NCI-H2107 (cell line): ENCODE measurements at regions not wholly inside any gene's neighbourhood (a gene's known extent, or its start where the extent isn't known, plus 50 kb on each side); places are given as distances from the start of the nearest gene placed in this dataset.

ENCODE experiments used
- DNase-seq: peaks from one replicate; lab custom pipeline; 2025; lab: John Stamatoyannopoulos, UW

DNA sequence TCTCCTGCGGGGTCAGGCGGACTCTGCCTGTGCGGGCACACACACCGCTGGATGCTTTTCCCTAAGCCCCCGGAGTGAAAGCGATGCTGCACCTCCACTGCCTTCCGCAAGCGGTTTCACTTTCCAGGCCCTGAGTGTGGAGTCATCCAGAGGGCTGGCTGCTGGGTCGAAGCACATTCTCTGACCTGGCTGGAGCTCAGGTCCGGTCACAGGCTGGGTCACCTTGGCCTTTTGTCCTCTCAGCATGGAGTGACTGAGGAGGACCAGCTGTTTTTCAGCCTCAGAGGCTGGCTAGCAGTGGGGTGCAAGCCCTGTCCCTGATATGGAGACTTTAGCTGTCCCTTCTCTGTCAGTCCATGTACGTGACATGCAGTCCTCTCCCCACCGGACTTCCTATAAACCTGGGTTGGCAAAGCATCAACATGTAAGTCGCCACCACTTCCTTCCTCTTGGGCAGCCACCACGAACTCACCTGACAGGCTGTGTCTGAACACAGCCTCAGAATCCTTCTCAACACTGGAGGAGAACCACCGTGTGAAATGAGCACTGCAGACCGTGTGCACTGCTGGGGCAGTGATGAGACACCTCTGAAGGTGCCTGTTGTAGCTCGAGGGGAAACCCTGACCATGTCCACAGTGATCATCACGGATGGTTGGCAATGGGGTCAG, 51.3 kb downstream of the GADD45G start:
- DNase-seq: no peak

DNA sequence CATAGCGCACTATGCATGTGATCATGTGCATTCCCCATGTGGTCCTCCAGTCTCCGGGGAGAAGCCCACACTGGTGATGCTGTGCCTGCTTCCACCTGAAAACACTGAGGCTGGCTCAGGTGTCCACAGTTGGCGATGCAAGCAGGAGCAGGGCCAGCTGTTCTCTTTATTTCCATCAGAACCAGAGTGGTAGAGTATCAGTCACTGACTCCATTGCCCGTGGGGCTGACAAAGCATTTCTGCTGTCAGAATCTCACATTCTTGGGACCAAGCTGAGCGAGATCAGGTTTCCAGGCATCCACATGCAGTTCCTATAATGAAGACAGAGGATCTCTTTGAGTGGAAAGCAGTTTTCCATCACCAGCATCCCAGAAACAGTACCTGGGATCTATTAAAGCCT, 52.5 kb downstream of the GADD45G start:
- DNase-seq: no peak

DNA sequence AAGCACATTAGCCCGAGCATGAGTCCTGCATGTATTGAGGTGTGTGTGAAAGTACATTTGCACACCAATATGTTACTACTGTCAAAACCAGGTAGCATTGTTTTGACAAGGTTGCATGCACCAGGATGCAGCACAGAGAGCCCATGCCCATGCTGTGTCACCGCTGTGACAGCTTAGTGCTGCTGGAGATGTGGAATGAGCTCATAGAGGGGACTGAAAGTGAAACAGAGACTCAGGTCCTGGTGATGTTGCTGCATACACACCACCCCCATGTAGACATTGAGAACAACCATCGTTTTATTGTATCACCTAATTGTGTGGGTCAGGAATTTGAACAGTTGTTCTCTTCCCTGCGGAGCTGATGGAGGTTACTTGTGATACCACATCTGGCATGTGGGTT, 53.0 kb downstream of the GADD45G start:
- DNase-seq: no peak

DNA sequence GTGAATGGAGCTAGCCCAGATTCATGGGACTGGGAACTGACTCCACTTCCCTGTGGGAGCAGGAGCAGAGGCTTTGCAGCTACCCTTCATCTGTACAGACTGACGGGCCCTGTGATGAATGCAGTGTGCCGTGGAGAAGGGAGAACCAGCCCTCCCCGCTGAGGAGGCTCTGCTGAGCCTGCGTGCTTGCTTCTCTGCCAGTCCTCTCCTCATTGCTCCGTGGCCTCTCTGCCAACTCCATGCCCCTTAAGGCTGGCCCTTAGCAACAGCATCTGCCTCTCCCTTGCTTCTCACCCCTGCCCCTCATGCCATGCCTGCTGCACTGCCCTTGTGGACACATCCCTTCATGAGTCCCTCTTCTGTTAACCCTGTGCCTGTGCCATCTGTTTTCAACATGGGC, 53.6 kb downstream of the GADD45G start:
- DNase-seq: no peak

DNA sequence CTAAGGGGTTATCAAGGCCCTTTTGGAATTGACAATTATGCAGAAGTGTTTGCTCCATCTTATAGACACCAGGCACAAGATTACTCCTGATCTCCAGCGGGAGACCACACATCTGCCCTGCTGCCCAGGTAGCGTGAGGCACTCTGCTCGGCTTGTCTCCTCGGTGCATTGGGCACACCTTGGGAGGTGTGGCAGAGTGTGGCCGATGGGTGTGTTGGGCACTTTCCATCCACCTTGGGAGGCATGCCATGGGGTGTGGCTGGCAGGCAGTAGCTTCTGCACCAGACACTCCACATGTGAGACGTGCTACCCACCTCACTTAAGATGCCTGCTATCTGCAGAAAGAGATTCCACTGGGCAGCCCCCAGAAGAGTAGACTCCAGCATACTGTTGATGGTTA, 54.1 kb downstream of the GADD45G start:
- DNase-seq: no peak

DNA sequence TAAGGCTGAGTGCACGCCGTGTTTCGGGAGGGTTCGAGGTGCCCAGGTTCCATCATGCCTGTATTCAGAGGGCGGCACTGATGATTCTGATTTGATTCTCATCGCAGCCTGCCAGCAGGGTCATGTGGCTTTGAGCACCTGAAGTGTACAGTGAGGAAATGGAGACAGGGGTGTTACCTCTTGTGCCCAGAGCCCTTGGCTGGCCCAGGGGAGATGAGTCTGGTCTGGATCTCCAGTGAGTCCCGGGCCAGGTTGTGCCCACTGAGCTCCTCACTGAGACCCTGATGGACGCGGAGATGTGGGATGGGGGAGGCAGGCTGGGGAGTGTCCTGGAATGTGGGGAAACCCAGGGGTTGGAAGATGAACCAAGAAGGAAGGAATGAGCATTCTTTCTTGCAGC, 54.7 kb downstream of the GADD45G start:
- DNase-seq: no peak

DNA sequence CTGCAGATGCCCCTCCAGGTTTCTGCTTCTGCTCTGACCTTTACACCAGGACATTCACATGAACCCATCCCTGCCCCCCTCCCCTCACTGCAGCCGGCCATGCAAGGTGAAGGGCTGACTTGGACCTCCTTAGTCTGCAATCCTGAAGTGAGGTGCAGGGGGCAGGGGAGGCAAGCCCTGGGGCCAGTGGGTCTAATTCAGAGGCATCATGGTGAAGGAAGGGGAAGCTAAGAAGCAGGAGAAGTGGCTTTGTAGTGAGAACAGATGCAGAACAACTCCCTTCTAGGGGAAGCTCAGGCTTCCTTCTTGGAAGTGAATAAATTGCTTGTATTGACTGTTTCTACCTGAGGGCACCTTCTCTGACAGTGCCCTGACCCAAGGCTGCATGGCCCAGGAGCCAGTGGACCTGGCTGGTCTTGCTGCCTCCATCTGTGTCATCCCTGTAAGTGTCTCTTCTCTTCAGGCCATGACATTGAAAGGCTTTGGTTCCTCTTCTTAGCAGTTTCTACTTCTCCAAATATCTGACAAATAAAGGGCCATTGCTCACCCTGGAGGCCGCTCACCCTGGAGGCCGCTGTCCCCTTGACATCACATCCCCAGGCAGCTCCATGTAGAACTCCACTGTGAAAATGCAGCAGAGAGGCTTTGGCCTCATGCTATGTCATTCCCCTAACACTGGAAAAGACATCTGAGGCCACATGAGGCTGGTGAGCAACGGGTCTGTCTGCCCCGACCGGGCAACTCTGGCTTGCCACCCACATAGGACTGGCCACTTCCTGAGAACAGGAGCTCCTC, 55.3 kb downstream of the GADD45G start:
- no peak for DNase-seq

DNA sequence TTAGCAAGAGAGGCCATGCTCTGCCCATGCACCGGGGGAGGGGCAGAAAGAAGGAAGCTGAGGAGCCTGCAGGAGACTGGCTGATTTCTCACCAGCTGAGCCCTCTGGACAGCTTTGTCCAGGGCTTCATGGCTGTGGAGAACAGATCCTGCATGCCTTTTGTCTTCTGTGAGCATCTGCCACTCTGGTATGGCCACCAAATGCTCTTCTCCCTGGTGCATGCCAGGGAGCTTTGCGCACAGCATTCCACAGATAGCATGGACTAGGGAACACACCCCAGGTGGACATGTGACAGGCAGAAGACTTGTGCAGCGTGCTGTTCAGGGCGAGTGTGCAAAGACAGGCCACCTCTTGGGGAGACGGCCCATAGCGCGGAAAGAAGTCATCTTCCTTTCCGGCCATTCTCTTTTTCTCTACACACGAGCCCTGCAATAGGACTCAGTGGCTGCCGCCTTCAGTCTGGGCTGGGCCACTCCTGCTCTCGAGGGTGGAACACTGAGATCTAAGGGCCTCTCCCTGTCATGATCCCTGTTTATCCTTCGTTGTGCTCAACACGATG, 56.7 kb downstream of the GADD45G start:
- DNase-seq: no peak

DNA sequence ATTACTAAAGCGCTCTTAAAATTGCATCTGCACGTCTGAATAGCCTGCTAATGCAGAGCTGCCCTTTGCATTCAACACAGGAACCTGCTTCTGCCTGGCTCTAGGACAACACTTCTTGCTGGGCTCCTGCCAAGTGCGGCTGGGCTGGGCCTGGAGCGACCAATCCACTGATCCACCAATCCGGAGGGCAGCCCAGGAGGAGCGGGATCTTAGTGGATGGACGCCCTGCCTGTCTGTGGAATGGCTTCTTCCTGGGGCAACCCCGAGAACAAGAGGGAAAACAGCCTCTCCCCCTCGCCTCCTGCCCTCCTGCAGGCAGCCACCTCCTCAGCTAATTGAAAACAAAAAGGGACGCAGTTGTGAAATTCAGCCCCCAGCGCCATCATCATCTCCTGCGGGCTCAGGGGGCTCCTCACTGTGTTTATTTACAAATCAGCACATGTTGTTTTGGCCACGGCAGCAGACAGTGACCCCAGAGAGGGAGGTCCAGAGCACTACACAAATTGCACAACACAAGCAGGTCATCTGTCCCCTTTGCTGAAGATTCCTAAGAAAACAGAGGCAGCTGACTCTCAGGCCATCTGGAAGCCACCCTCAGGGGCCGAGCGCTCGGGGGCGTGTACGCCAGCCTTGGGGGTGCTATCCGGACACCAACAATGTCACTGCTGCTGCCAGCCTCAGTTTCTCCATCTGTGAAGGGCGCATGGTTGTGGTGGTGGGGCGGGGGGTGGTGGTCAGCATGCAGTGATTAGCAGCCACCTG, 57.3 kb downstream of the GADD45G start:
- peak; percentile 95 for DNase-seq

DNA sequence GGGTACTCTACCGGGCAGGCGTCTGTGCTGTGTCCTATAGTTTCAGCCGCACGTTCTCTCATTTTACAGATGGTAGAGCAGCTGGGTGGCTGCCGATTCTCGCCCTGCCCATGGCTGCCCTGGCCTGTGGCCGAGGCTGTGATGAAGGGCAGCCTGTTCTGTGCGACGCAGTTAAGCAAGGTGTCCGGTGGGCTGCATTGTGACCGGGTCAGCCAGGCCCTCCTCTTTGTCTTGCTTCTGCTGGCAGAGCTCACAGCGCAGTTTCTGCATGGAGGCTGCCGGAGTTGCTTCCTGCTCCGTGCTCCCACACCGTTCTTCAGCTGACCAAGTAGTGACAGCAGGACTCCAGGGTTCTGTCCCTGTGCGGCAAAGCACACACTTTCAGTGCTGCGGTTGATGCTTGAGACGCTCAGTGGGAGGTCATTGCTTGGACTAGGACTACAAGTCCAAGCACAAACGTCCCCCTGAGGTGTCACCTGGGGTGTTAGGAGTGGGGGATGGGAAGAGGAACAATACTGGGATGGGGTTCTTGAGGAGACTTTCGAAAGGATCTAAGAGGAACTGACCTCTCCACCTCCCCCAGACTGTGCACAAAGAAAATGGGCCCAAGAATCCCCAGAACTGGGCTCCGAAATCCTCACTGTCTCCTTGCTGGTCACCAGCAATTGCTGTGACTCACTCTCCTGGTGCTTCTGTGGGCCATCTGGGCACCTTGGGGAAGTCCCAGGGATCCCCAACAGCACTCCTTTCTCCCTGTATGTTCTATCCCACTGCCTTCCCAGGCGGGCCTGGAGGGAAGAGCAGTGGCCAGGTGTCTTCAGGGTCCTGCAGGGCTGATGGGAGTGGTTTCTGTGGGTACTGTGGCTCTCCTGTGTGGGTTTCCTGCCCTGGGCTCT, 58.2 kb downstream of the GADD45G start:
- no peak for DNase-seq

DNA sequence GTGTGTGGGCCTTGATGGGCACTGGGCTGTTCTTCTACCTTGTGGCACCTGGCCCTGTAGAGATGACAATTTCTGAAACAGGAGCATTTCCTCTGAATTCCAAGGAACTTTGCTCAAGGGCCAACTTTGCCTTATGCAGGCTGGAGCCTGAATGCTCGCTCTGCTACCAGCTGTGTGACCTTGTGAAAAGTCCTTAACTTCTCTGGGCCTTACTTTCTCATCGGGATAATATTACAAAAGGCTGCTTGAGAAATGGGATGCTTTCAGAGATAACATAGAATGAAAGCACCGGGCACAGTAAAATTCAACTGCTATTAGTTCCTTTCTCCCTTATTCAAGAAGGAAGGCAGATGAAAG, 58.8 kb downstream of the GADD45G start:
- no peak for DNase-seq

DNA sequence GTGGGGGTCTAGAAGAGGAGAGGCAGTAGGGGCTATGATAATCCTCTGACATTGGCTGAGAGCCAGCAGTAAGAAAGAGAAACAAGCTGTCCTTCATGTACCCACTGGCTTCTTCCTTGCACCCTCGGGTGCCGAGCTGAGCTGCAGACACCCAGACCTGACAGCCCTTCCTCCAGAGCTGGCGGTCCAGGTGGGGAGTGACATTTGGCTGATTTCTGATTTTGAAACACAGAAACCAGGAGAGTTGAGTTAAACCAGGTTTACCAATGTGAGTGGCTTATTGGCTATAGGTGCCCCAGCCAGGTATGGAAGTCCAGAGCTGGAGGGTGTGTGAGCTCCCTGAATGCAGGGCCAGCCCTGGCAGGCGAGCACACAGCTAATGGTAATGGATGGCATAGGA, 59.2 kb downstream of the GADD45G start:
- DNase-seq: no peak

DNA sequence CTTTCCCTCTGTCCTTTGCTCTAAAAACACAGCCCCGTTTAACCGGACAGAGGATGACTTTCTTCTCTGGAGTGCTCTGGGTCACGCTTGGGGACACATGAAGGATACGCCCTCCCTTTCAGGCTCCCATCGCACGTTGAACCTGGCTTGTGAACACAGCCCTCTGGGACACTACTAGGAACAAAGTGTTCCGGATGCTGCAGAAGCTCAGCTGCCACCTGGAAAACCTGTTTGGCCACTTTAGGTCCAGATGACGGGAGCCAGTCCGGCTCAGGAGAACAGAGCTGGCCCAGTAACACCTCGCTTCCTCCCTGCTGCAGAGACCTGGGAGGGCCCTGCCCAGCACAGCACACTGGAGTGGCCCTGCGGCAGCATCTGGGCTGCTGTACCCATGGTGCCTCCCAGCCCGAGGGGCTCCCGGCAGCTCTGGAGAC, 60.1 kb downstream of the GADD45G start:
- DNase-seq: no peak

DNA sequence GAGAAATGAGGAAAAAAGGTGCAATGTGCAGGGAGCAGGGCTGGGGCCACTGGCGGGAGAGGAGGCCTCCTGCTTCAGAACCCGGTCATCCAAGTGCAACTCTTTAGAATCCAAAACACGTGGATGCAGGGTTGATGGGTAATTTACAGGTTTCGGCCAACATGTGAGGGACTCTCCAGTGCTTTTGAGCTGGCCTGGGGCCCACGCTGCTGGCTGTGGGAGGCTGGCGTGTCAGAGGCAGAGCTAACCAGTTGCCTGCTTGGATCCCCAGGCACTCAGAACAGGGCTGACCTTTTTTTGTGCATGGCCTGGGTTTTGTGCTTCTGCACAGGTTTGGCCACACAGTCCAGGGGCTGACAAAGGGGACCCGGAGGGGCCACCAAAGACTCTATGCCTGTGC, 61.6 kb downstream of the GADD45G start:
- DNase-seq: no peak

DNA sequence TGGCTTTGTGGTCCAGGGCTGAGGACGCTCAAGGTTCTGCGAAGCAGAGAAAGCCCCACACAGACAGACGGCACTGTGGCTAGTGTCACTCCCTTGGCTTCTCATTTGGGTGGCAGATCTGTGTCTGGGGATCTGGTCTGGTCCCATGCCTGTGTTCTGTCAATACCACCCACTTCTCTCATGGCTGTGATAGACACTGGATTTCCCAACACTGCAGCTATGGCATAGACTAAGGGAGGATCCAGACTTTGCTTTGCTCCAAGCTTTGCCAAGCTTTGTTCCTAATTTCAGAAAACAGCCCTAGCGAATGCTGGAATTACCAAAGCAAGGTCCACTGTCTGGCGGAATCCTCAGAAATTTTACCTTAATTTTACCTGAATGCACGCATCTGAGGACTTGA, 62.1 kb downstream of the GADD45G start:
- DNase-seq: no peak

DNA sequence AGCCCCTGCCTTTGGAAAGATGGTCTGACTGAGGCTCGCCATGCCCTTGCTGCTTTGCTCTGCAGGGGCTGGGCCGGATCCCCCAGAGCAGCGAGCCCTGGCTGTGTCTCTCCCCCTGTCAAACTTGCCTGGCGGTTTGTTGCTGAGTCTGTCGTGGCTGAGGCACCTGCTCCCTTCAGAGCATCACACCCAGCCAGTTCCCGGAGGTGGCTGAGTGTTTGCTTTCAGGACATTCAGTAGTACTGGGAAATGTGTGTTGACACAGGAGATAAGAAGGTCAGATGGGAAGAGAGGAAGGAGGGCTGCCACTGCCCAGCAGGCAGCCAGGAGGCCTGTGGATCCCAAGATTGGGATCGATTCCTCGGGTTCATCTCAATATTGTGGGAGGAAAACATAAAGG, 62.9 kb downstream of the GADD45G start:
- no peak for DNase-seq

DNA sequence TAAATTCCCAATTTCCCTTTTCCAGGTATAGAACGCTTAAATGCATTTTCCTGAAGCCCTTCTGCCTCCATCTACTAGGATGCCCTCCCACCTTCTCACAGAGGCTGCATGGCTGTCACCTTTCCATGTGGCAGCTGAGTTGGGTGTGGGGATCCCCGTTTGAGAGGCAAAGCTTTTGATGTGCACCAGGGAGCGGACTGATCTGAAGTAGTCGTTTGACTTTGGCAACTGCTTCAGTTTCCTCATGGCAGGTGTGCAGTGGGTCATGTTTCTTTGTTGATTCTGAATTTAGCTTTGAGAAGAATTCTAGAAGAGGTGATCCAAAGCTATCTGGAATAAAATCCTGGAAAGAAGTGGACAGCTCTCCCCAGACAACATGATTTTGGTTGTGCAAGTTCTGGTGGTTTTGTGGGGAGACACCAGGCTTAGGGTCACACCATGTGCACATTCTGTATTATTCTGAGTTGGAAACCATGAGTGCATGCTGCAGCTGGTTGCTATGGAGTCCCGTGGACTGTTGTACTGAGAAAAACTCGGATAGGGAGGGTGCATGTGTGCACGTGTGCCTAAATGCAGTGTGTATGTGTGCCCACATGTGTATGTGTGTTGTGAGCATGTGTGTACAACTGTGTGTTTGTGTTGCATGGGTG, 63.5 kb downstream of the GADD45G start:
- DNase-seq: peak; percentile 73

DNA sequence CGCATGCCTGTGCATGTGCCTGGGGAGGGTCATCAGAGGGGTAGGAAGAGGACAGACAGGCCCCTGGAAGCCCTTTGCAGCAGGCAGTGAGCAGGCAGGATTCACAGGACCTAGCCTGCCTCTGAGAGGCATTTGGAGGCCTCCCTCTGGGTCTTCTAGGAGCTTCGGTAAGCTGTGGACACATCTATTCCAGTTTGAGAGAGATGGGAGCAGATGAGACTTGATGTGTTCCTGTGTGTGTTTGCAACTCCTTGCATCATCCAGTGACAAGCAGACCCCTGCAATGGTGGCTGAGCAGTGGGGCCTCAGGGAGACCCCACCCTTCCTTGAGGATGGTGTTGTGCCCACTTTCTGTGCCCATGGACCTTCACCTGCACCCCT, 64.0 kb downstream of the GADD45G start:
- no peak for DNase-seq

DNA sequence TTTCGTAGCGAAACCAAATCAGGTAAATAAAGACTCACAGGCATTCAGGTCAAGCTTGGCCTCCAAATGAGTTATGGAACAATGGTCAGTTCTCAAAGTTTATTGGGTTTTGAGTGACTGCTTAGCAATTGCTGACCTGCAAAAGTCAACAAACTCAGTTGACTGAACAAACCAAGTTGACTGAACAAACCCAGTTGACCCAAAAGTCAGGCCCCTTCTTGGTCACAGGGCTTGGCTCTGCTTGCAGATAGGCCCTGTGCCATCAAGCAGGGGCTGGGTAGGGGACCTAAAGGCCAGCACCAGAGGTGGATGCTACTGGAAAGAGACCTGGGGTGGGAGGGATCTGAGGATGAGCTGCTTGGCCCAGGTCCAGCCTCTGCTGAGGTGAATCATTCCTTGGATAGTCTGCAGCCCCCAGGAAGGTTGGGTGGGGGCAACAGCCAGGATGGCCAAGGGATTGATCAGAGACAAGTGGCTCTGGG, 64.6 kb downstream of the GADD45G start:
- no peak for DNase-seq

DNA sequence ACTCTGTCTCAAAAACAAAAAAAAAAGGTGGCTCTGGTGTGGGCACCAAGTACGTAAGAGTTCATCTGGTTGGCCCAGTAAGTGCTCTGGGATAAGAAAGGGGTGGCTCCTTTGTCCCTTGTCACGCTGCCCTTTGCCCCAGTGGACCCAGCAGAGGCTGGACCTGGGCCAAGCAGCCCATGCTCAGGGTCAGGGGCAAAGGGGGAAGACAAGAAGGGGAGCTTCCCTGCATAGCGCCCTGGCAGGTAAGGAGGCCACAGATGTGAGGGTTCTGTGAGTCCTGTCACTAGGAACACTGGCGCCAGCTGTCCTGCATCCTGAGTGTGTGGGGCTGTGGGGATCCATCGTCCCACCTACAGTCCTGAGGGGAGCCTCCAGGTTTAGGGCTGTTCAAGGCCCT, 65.3 kb downstream of the GADD45G start:
- DNase-seq: no peak

DNA sequence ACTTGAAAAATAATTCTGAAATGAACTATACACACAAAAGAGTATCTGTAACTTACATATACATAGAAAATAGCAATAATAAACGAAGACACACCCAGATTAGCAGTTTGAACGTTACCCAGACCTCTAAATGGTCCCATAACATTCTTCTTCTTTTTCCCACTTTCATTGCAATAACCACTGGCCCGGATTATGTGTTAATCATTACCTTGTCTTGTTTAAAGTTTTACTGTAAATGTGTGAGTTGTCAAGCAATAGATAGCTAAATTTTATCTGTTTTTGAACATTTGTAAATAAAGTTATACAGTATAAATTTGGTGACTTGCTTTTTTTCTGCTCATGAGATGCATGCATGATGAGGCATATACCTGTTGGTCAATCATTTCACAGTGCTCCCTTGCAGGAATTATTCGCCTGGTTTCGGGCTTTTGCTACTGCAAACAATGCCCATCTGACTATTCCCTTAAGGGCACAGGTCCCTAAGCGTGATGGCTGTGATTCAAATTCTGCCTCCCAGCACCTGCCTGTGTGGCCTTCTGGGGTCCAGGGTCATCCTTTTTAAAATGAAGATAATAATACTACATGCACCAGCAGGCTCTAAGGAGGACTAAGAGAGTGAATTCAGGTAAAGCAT, 66.1 kb downstream of the GADD45G start:
- no peak for DNase-seq
